ENCODE measurements at regions not wholly inside any gene's neighbourhood (a gene's known extent, or its start where the extent isn't known, plus 50 kb on each side); places are given as distances from the start of the nearest gene placed in this dataset.

DNA sequence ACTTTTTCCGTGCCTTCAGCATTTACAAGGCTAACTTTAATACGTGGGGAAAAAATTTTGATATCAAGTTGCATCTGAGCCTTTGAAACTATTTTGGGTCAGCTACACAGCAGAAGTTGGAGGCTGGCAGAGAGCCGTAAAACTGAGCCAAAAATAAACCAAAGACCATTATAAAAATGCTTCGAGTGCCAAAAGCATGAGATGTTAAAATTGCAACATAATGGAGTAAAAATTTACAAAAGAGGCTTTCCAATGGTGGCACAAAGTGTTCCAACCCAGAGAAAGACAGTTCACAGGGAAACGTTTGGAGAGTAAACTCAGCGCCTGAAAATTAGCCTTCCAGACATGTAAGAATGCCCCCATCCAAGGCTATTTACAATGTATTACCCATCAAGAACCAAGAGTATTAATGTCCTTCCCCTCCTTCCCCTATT lies 190.3 kb downstream of the TLE1 start:
- no TSS peak for BruUV-seq (replicated peaks)
- 12% methylated on average over 6 of the region's 6 CpGs for WGBS (ENCODE audit: low lambda C conversion rate)
- H3K27ac ChIP-seq (ENCODE audit: extremely low read length, insufficient read depth, low read length) = no peak overlapping the region
- intact Hi-C loops (cut with micrococcal nuclease; ENCODE audit: unreplicated experiment) (no loop called here), in situ Hi-C loops (cut with HindIII; ENCODE audit: extremely low pct_ligation_motif_present, low pct_unique_long_range_greater_than_20kb) (no loop called here)
- ATAC-seq = no peak
- no peak overlapping the region for H3K4me2 ChIP-seq (ENCODE audit: low read depth, low read length)
- no peak overlapping the region for H2AFZ ChIP-seq (ENCODE audit: low read length)
- H3K36me3 ChIP-seq (replicated peaks in 1 of 2; ENCODE audit: control insufficient read depth in 1 of 2, insufficient read depth in 2 of 2, low read length in 2 of 2) = no peaks in the 10 kb centered on the region
- POLR2A ChIA-PET = no interaction called here
- H3K79me2 ChIP-seq (ENCODE audit: insufficient read depth, low read length) = no peaks in the 10 kb centered on the region
- TF ChIP-seq TAF15 (IDR thresholded peaks at IDR 0.05; ENCODE audit: low read depth, low read length, poor library complexity, severe bottlenecking) = no peak
- TF ChIP-seq, protein P1, sequence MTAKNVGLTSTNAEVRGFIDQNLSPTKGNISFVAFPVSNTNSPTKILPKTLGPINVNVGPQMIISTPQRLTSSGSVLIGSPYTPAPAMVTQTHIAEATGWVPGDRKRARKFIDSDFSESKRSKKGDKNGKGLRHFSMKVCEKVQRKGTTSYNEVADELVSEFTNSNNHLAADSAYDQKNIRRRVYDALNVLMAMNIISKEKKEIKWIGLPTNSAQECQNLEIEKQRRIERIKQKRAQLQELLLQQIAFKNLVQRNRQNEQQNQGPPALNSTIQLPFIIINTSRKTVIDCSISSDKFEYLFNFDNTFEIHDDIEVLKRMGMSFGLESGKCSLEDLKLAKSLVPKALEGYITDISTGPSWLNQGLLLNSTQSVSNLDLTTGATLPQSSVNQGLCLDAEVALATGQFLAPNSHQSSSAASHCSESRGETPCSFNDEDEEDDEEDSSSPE (CRISPR knock-in tag; IDR thresholded peaks at IDR 0.05) = no peak
- no peak for FAIRE-seq
- H3K9ac ChIP-seq (ENCODE audit: insufficient read depth, low read depth, low read length) = no peak overlapping the region
- H4K20me1 ChIP-seq (ENCODE audit: insufficient read depth, low read length) = no peaks in the 10 kb centered on the region
- DNase-seq (ENCODE audit: low spot score) = no peak
- H3K4me1 ChIP-seq (ENCODE audit: insufficient read depth, low read length) = no peaks in the 10 kb centered on the region
- no peaks in the 10 kb centered on the region for H3K9me3 ChIP-seq (ENCODE audit: low read length)
- no peak overlapping the region for H3K4me3 ChIP-seq (replicated peaks in 1 of 3; ENCODE audit: insufficient read depth in 1 of 3, low read depth in 2 of 3, low read length in 3 of 3)
- H3K27me3 ChIP-seq (ENCODE audit: control insufficient read depth in 1 of 2, insufficient read depth in 2 of 2, low read length in 2 of 2) = peaks cover 0 to 9% of the 10 kb centered on the region in 2 experiments; a peak in 4 of 5 replicates
- CTCF ChIA-PET (ENCODE audit: low intra/inter-chr PET ratio, low total read pairs) = no interaction called here

GRCh38 chr9:81498576-81498975 lies 190.8 kb downstream of the TLE1 start:
- Histone ChIP-seq H3K4me2 (ENCODE audit: low read depth, low read length) (no peak overlapping the region), H3K27ac (ENCODE audit: extremely low read length, insufficient read depth, low read length) (no peak overlapping the region), H3K79me2 (ENCODE audit: insufficient read depth, low read length) (no peaks in the 10 kb centered on the region), H2AFZ (ENCODE audit: low read length) (no peak overlapping the region), H3K9me3 (ENCODE audit: low read length) (no peaks in the 10 kb centered on the region), H3K4me3 (replicated peaks in 1 of 3; ENCODE audit: insufficient read depth in 1 of 3, low read depth in 2 of 3, low read length in 3 of 3) (no peak overlapping the region), H3K9ac (ENCODE audit: insufficient read depth, low read depth, low read length) (no peak overlapping the region), H3K36me3 (replicated peaks in 1 of 2; ENCODE audit: control insufficient read depth in 1 of 2, insufficient read depth in 2 of 2, low read length in 2 of 2) (no peaks in the 10 kb centered on the region), H3K27me3 (ENCODE audit: control insufficient read depth in 1 of 2, insufficient read depth in 2 of 2, low read length in 2 of 2) (peaks cover 0 to 12% of the 10 kb centered on the region in 2 experiments; a peak in 4 of 5 replicates), H4K20me1 (ENCODE audit: insufficient read depth, low read length) (no peaks in the 10 kb centered on the region), H3K4me1 (ENCODE audit: insufficient read depth, low read length) (no peaks in the 10 kb centered on the region)
- in situ Hi-C loops (cut with HindIII; ENCODE audit: extremely low pct_ligation_motif_present, low pct_unique_long_range_greater_than_20kb) (no loop called here), intact Hi-C loops (cut with micrococcal nuclease; ENCODE audit: unreplicated experiment) (no loop called here)
- POLR2A ChIA-PET = no interaction called here
- no peak for FAIRE-seq
- no peak for ATAC-seq
- CTCF ChIA-PET (ENCODE audit: low intra/inter-chr PET ratio, low total read pairs) = no interaction called here
- DNase-seq (ENCODE audit: low spot score) = no peak
- no TSS peak for BruUV-seq (replicated peaks)
- whole genome bisulfite sequencing (ENCODE audit: low lambda C conversion rate) = 18% methylated on average over 5 of the region's 5 CpGs
- TF ChIP-seq NPAS2 (CRISPR knock-in tag; IDR thresholded peaks at IDR 0.05; ENCODE audit: borderline replicate concordance) (no peak), MLX (CRISPR knock-in tag; IDR thresholded peaks at IDR 0.05) (no peak), XRCC5 (optimal IDR thresholded peaks at IDR 0.05; ENCODE audit: low read length) (no peak), ZNF33B (CRISPR knock-in tag; IDR thresholded peaks at IDR 0.05) (no peak), NFIB (CRISPR knock-in tag; IDR thresholded peaks at IDR 0.05; ENCODE audit: borderline replicate concordance) (no peak)
